Mesenchymal stem cell (in vitro differentiated cells and primary cell): ENCODE measurements at regions not wholly inside any gene's neighbourhood (a gene's known extent, or its start where the extent isn't known, plus 50 kb on each side); places are given as distances from the start of the nearest gene placed in this dataset.

Experiments
- DNase-seq: peaks from one replicate; pipeline ENCODE4 v3.0.0-alpha.2; 2013
- H2AFZ ChIP-seq: one replicate; pipeline ENCODE4 v1.6.1; 2013; ENCODE audit warnings: low read depth, mild to moderate bottlenecking, control low read depth, inconsistent platforms, low read length, moderate library complexity
- H2AK5ac ChIP-seq: 2 replicates; pipeline ENCODE4 v1.6.1; 2013; ENCODE audit warnings: low read length, moderate library complexity, mild to moderate bottlenecking, inconsistent platforms; ENCODE audit not compliant: severe bottlenecking
- H2BK120ac ChIP-seq: one replicate; pipeline ENCODE4 v1.6.1; 2013; ENCODE audit warnings: low read depth, mild to moderate bottlenecking, inconsistent platforms, low read length, moderate library complexity
- H2BK12ac ChIP-seq, 2 experiments: one replicate each; pipeline ENCODE4 v1.6.1; 2013; ENCODE audit warnings: inconsistent platforms in 2 of 2, low read length in 2 of 2, mild to moderate bottlenecking in 2 of 2, moderate library complexity in 2 of 2, control low read depth in 1 of 2
- H2BK15ac ChIP-seq: one replicate; pipeline ENCODE4 v1.6.1; 2013; ENCODE audit warnings: mild to moderate bottlenecking, low read depth, inconsistent platforms; ENCODE audit not compliant: poor library complexity, severe bottlenecking
- H2BK5ac ChIP-seq: 2 replicates; pipeline ENCODE4 v1.6.1; 2013; ENCODE audit warnings: low read depth, mild to moderate bottlenecking, low read length, control low read depth, inconsistent platforms; ENCODE audit not compliant: poor library complexity, severe bottlenecking
- H3K14ac ChIP-seq, 2 experiments: one replicate each; pipeline ENCODE4 v1.6.1; 2013; ENCODE audit warnings: inconsistent platforms in 2 of 2, low read length in 2 of 2, control low read depth in 1 of 2, mild to moderate bottlenecking in 1 of 2, moderate library complexity in 1 of 2
- H3K18ac ChIP-seq, 2 experiments: one replicate each; pipeline ENCODE4 v1.6.1; 2013; ENCODE audit warnings: inconsistent platforms in 2 of 2, low read length in 2 of 2, control low read depth in 1 of 2, low read depth in 1 of 2, mild to moderate bottlenecking in 1 of 2
- H3K23ac ChIP-seq, 2 experiments: one replicate each; pipeline ENCODE4 v1.6.1; 2013; ENCODE audit warnings: inconsistent platforms in 2 of 2, low read length in 2 of 2, mild to moderate bottlenecking in 2 of 2, moderate library complexity in 2 of 2, control low read depth in 1 of 2
- H3K27ac ChIP-seq: 2 replicates; pipeline ENCODE4 v1.5.1; 2013; ENCODE audit warnings: mild to moderate bottlenecking, moderate library complexity, low read length, control low read depth, inconsistent platforms; ENCODE audit not compliant: poor library complexity, severe bottlenecking
- H3K27me3 ChIP-seq, 2 experiments: 2 replicates each; pipeline versions ENCODE4 v1.6.1 to v1.7.0; 2013; ENCODE audit warnings: low read length in 2 of 2, mild to moderate bottlenecking in 2 of 2, moderate library complexity in 2 of 2, control low read depth in 1 of 2, inconsistent platforms in 1 of 2; ENCODE audit not compliant: control insufficient read depth in 1 of 2, insufficient read depth in 1 of 2
- H3K36me3 ChIP-seq, 2 experiments: 2 replicates each; pipeline versions ENCODE4 v1.6.1 to v1.7.0; 2013; ENCODE audit warnings: low read length in 2 of 2, control low read depth in 1 of 2, inconsistent platforms in 1 of 2, low read depth in 1 of 2, mild to moderate bottlenecking in 1 of 2; ENCODE audit not compliant: insufficient read depth in 2 of 2, control insufficient read depth in 1 of 2
- H3K4ac ChIP-seq, 2 experiments: one replicate each; pipeline ENCODE4 v1.6.1; 2013; ENCODE audit warnings: inconsistent platforms in 2 of 2, low read length in 2 of 2, mild to moderate bottlenecking in 2 of 2, moderate library complexity in 2 of 2, control low read depth in 1 of 2, low read depth in 1 of 2
- H3K4me1 ChIP-seq: 2 replicates; pipeline ENCODE4 v1.6.1; 2013; ENCODE audit warnings: low read depth, low read length, control low read depth; ENCODE audit not compliant: control insufficient read depth, insufficient read depth
- H3K4me2 ChIP-seq: 2 replicates; pipeline ENCODE4 v1.6.1; 2013; ENCODE audit warnings: low read length, mild to moderate bottlenecking, inconsistent platforms; ENCODE audit not compliant: poor library complexity, severe bottlenecking
- H3K4me3 ChIP-seq, 2 experiments: 2 replicates each; pipeline versions ENCODE4 v1.5.1 to v1.7.0; 2013; ENCODE audit warnings: low read length in 2 of 2, mild to moderate bottlenecking in 2 of 2, control low read depth in 1 of 2, low read depth in 1 of 2; ENCODE audit not compliant: insufficient read depth in 1 of 2
- H3K79me1 ChIP-seq: replicated peaks from 2 replicates; pipeline ENCODE4 v1.6.1; 2013; ENCODE audit warnings: mild to moderate bottlenecking, control low read depth, low read length, inconsistent platforms; ENCODE audit not compliant: poor library complexity, severe bottlenecking
- H3K9ac ChIP-seq: 2 replicates; pipeline ENCODE4 v1.7.0; 2013; ENCODE audit warnings: mild to moderate bottlenecking, low read length, moderate library complexity
- H3K9me3 ChIP-seq: 2 replicates; pipeline ENCODE4 v1.7.0; 2013; ENCODE audit warnings: mild to moderate bottlenecking, low read length; ENCODE audit not compliant: control insufficient read depth
- H4K8ac ChIP-seq: one replicate; pipeline ENCODE4 v1.6.1; 2013; ENCODE audit warnings: inconsistent platforms, mild to moderate bottlenecking, low read length, moderate library complexity
- H4K91ac ChIP-seq: one replicate; pipeline ENCODE4 v1.6.1; 2013; ENCODE audit warnings: mild to moderate bottlenecking, low read length, inconsistent platforms
- WGBS: methylation state at CpG from one replicate; pipeline ENCODE4 v1.1.7; 2013; ENCODE audit warnings: mixed read lengths; 5-methylcytosine and 5-hydroxymethylcytosine counted together

- Histone ChIP-seq H2BK5ac (no peak overlapping the region), H3K4me3 (no peak overlapping the region), H3K79me1 (no peaks in the 10 kb centered on the region), H2BK120ac (no peak overlapping the region), H3K9me3 (no peaks in the 10 kb centered on the region), H3K27ac (no peak overlapping the region), H2BK12ac (no peak overlapping the region), H4K8ac (no peak overlapping the region), H4K91ac (no peak overlapping the region), H3K4me2 (no peak overlapping the region), H2BK15ac (no peak overlapping the region), H3K18ac (no peak overlapping the region), H3K36me3 (no peaks in the 10 kb centered on the region), H2AK5ac (no peak overlapping the region), H3K4ac (no peak overlapping the region), H3K9ac (no peak overlapping the region), H3K14ac (no peak overlapping the region), H3K23ac (no peak overlapping the region), H3K4me1 (no peaks in the 10 kb centered on the region), H3K27me3 (peaks cover 9 to 15% of the 10 kb centered on the region in 2 experiments), H2AFZ (no peak overlapping the region)
- WGBS = 75% methylated on average over 3 of the region's 3 CpGs
- no peak for DNase-seq
Measured at GRCh38 chr14:56512521-56512920, 67.1 kb upstream of the TMEM260 start.

DNA sequence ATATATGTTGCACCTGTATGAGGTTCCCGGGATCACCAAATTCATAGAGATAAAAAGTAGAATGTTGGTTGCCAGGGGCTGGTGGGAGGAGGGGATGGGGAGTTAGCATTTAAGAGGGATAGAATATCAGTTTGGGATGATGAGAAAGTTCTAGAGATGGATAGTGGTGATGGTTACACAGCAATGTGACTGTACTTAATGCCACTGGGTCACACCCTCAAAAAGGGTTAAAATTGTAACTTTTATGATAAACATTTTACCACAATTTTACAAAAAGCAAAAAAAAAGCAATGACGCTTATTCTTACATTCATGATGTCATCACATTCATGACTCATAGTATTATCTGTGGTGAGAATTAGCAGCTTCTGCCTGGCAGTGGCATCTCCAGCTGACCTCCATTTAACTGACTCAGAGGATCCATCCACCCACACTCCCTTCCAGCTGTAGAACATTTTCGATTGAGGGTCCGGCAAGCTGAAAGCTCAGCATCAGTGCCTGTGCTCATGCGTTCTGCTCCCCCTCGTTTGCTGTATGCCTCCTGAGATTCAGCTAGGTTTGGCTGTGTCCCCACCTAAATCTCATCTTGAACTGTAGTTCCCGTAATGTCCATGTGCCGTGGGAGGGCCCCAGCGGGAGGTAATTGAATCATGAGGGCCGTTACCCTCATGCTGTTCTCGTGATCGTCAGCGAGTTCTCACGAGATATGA, 64.8 kb upstream of the TMEM260 start:
- 63% methylated on average over 14 of the region's 14 CpGs for WGBS

DNA sequence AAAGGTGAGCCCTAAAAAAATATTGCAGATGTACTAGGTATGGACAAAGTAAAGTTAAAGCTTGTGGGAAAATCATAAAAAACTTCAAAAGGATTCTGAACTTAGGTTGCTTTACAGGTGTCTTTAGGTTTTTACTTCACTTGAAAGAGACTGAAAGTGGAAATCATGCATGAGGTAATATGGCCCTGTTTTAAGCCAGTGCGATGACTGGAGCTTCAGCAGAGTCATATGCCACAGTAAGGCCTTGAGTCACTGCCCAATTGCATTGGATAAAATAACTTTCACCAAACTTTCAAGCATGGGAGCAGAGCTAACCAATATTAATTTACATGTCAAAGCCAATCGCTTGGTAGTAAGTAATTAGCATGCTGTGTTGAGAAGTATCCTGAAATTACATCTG, 63.9 kb upstream of the TMEM260 start:
- H3K14ac ChIP-seq = no peak overlapping the region
- no peaks in the 10 kb centered on the region for H3K9me3 ChIP-seq
- no peak overlapping the region for H3K4ac ChIP-seq
- no peak overlapping the region for H3K18ac ChIP-seq
- H2BK5ac ChIP-seq = no peak overlapping the region
- H3K23ac ChIP-seq = no peak overlapping the region
- no peaks in the 10 kb centered on the region for H3K79me1 ChIP-seq
- no peak overlapping the region for H2AFZ ChIP-seq
- no peak overlapping the region for H3K27ac ChIP-seq
- H3K4me2 ChIP-seq = no peak overlapping the region
- H3K4me1 ChIP-seq = no peaks in the 10 kb centered on the region
- H2AK5ac ChIP-seq = no peak overlapping the region
- H3K27me3 ChIP-seq = peaks cover 10 to 29% of the 10 kb centered on the region in 2 experiments
- H4K8ac ChIP-seq = no peak overlapping the region
- no peaks in the 10 kb centered on the region for H3K36me3 ChIP-seq
- DNase-seq = no peak
- peak overlapping the region; percentile 7 for H3K9ac ChIP-seq
- H2BK15ac ChIP-seq = no peak overlapping the region
- no peak overlapping the region for H4K91ac ChIP-seq
- no peak overlapping the region for H2BK12ac ChIP-seq
- 90% methylated on average over 1 of the region's 2 CpGs for WGBS
- no peak overlapping the region for H2BK120ac ChIP-seq
- no peak overlapping the region for H3K4me3 ChIP-seq

More for the DNA sequence above, 64.8 kb upstream of the TMEM260 start:
- H3K14ac ChIP-seq = no peak overlapping the region
- no peak overlapping the region for H3K4me2 ChIP-seq
- no peak overlapping the region for H3K23ac ChIP-seq
- no peak overlapping the region for H2BK5ac ChIP-seq
- H3K9me3 ChIP-seq = no peaks in the 10 kb centered on the region
- H3K4me3 ChIP-seq = peak overlapping the region in 1 of 2 experiments; percentile 42
- H2BK120ac ChIP-seq = no peak overlapping the region
- no peaks in the 10 kb centered on the region for H3K79me1 ChIP-seq
- no peaks in the 10 kb centered on the region for H3K36me3 ChIP-seq
- H3K4ac ChIP-seq = no peak overlapping the region
- no peak overlapping the region for H3K18ac ChIP-seq
- no peak overlapping the region for H2BK15ac ChIP-seq
- no peaks in the 10 kb centered on the region for H3K4me1 ChIP-seq
- peak; percentile 36 for DNase-seq
- no peak overlapping the region for H2AK5ac ChIP-seq
- no peak overlapping the region for H4K8ac ChIP-seq
- peak overlapping the region; percentile 7 for H3K9ac ChIP-seq
- H3K27ac ChIP-seq = no peak overlapping the region
- H4K91ac ChIP-seq = no peak overlapping the region
- peaks cover 15 to 23% of the 10 kb centered on the region in 2 experiments for H3K27me3 ChIP-seq
- H2AFZ ChIP-seq = no peak overlapping the region
- H2BK12ac ChIP-seq = no peak overlapping the region

DNA sequence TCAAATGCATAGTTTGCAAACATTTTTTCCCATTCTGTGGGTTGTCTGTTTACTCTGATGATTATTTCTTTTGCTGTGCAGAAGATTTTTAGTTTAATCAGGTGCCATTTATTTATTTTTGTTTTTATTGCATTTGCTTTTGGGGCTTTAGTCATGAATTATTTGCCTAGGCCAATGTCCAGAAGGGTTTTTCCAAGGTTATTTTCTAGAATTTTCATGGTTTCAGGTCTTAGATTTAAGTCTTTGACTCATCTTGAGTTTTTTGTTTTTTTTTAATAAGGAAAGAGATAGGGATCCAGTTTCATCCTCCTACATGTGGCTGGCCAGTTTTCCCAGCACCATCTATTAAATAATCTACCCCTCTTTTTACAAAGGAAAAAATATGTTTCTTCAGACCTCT, 57.2 kb upstream of the TMEM260 start:
- H2AK5ac ChIP-seq = no peak overlapping the region
- H3K23ac ChIP-seq = no peak overlapping the region
- H3K9ac ChIP-seq = no peak overlapping the region

More for the DNA sequence above, 57.2 kb upstream of the TMEM260 start:
- Histone ChIP-seq H2BK15ac (no peak overlapping the region), H3K4me1 (no peaks in the 10 kb centered on the region), H4K91ac (no peak overlapping the region), H3K14ac (no peak overlapping the region), H2AFZ (no peak overlapping the region), H3K4ac (no peak overlapping the region), H3K4me3 (no peak overlapping the region), H4K8ac (no peak overlapping the region), H3K4me2 (no peak overlapping the region), H2BK120ac (no peak overlapping the region), H3K18ac (no peak overlapping the region), H3K27me3 (peaks cover 37 to 50% of the 10 kb centered on the region in 2 experiments), H3K36me3 (no peaks in the 10 kb centered on the region), H3K27ac (no peak overlapping the region), H3K79me1 (no peaks in the 10 kb centered on the region), H3K9me3 (no peaks in the 10 kb centered on the region), H2BK5ac (no peak overlapping the region), H2BK12ac (no peak overlapping the region)
- DNase-seq = no peak
